ENCODE measurements at regions not wholly inside any gene's neighbourhood (a gene's known extent, or its start where the extent isn't known, plus 50 kb on each side); places are given as distances from the start of the nearest gene placed in this dataset.

GRCh38 chr15:101590785-101591184, 61.4 kb downstream of the TM2D3 start:
- no peak for DNase-seq (ENCODE audit: low read depth)

DNA sequence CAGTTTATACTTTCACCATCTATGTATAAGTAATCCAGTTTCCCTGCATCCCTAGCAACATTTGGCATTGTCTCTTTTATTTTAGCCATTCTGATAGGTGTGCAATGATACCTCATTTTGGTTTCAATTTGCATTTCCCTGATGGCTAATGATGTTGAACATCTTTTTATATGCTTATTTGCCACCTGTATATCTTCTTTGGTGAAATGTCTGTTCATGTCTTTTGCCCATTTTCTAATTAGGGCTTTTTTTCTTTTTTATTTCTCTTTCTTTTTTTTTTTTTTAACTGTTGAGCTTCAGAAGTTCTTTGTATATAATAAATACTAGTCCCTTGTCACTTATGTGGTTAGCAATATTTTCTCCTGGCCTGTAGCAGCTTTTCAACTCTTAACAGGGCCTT, 68.9 kb downstream of the TM2D3 start:
- no peak for DNase-seq (ENCODE audit: low read depth)

GRCh38 chr15:101580431-101580830, 71.8 kb downstream of the TM2D3 start:
- no peak for DNase-seq (ENCODE audit: low read depth)

DNA sequence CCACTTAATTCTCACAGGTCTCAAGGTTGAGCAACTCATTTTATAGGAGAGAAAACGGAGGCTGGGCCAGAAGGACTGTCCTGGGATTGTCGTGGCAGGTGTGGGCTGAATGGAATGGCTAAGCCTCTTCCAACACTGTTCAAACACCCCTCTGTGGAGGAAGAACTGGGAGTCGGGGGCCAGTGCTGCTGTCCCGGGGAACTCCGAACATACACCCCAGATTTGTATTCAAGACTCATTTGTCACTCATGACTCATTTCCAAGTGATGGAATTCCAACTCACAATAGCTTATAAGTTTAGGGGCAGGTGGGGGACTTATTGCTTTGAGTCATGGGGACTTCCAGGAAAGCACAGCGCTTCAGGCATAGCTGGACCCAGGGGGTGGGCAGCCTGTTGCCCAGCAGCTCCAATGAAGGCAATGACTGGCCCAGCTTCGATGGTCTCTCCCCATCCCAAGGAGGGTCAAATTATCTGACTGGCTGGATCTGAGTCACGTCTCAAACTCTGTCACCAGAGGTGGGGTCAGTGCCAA, 72.5 kb downstream of the TM2D3 start:
- DNase-seq (ENCODE audit: low read depth) = peak; percentile 63

- DNase-seq (ENCODE audit: low read depth) = no peak
Measured at GRCh38 chr15:101578443-101578894, 73.7 kb downstream of the TM2D3 start.

DNA sequence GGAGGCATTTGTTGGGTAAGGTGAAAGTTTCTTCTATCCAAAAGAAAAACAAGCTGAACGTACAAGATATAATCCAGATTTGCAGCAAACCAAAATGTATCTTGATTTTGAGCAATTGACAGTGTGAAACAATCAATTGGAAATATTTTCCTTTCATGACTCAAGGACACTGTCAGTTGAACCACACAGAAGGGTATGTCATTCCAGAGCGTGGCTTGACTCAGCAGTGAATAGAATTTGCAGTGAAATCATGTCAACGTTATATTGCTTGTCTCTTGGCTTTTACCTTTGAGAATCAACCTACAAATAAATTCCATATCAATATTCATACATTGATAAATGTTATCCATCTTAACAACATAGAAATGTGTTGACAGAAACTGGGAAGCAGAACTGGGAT, 78.2 kb downstream of the TM2D3 start:
- DNase-seq (ENCODE audit: low read depth) = no peak

- peak; percentile 38 for DNase-seq (ENCODE audit: low read depth)
Measured at GRCh38 chr15:101570241-101570640, 80.7 kb upstream of the PCSK6 start.

DNA sequence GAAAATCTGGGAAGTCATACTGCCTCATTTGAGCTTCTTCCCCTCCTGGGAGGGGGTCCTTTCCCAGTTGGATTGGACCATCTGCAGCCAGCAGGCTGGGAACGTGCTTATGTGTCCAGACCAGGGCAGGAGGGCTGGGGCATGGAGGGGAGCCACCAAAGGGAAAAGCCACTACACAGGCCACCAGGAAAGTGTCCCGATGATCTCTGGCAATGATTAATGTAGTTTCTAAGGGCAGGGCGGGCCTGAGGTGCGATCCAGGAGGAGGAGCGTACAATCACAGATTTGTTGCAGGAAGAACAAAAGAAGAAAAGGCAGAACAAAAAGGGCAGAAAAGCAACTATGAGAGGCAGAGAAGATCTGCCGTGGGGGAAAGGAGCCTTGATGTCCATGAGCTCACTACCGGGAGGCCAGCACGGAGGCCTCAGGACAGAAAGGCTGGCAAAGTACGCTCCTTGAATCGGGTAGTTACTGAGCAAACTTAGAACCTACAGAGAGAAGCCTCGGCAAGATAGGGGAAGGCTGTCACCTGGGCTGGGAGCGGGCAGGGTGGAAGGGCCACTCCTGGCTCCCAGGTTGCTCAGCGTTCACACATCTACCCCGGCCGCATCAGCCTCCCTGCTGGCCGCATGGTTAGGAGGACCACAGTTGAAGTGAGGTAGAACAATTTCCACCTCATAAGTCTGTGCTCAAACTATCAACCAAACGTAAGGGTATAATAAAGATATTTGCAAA, 79.5 kb upstream of the PCSK6 start:
- no peak for DNase-seq (ENCODE audit: low read depth)

GRCh38 chr15:101568309-101568708, 78.8 kb upstream of the PCSK6 start:
- peak; percentile 27 for DNase-seq (ENCODE audit: low read depth)

- DNase-seq (ENCODE audit: low read depth) = no peak
Measured at GRCh38 chr15:101566748-101567488, 77.4 kb upstream of the PCSK6 start.

DNA sequence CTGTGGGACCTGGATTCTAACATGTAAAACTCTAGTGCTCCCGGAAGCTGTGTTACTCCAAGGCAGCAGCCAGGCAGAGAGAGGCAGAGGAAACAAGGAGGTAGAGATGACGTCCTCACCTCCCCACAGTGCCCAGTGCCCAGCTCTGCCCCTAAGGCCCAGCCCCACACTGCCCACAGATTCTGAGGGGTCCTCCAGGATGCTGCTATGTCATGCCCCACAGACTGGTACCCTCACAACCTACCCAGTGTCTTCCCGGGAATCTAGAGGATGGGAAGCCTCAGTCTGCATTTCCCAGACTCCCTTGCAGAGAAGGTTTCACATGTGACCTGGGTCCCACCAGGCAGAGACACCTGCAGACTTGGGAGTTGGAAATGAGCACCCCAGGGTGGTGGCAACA, 75.9 kb upstream of the PCSK6 start:
- no peak for DNase-seq (ENCODE audit: low read depth)

- no peak for DNase-seq (ENCODE audit: low read depth)
Measured at GRCh38 chr15:101563176-101563796, 73.8 kb upstream of the PCSK6 start.

GRCh38 chr15:101562428-101563059, 73.0 kb upstream of the PCSK6 start:
- DNase-seq (ENCODE audit: low read depth) = no peak

DNA sequence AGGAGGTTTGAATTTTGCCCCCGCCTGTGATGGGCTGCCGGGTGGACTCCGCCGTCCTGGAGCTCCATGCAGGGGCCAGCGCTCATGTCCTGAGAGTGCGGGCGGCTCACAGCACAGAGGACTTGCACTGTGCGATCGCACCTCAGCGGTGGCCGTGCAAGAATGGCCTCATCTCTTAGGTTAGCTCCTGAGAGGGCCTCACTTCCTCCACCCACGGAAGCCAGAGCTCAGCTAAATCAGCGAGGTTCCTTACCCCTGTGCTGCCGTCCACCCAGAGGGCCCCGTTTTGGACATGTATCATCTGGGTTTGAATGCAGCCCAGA, 72.0 kb upstream of the PCSK6 start:
- no peak for DNase-seq (ENCODE audit: low read depth)

GRCh38 chr15:101560722-101561583, 71.4 kb upstream of the PCSK6 start:
- no peak for DNase-seq (ENCODE audit: low read depth)

- no peak for DNase-seq (ENCODE audit: low read depth)
Measured at GRCh38 chr15:101559952-101560351, 70.4 kb upstream of the PCSK6 start.

DNA sequence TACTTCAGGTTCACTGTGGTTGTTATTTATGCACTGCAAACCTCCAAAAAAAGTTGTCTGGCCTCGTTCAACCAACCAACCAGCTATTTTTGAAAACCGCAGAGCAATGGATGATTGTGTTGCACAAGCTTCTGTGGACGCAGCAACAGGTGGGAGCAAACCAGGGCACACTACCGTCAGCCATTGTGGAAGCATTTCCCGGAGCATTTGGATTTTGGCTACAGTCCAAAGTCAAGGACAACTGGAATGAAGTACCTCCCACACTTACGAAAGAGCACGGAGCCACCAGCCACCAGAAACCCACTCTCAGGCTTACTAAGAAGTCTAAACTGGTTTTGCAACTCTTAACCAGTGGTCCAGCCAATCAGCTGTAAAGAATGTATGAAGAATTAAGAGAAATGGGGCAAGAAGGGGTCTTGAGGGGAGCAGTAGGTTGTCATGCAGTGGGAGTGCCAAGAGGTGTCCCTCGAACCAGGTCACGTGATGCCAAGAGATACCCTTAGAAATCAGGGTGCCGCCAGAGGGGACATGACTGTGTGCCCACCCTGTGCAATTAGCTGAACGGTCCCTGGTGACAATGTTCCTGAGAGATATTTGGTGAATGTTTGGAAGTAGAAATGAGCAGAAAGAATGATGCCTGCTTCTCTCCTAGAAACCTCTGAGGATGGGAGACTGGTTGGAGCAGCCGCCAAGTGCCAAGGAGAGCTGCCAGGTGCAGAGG, 68.9 kb upstream of the PCSK6 start:
- DNase-seq (ENCODE audit: low read depth) = peak; percentile 85

DNA sequence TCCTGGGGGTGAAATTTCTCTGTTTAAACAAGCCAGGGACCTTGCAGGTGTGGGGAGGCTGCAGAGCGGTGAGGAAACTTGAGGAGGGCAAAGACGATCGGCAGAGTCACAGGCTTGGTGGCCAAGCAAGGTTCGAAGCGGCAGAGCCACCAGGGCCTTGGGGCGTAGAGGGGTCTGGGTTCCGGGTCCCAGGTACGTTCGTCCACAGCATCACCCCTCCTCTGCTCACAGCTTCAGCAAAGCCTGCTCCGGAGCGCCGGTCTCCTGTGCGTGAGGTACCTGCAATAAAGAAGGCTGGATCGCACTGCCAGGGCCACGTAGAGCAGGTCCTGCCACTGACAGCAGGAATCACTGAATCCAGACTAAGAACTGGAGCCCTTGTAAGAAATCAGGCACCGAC, 66.8 kb upstream of the PCSK6 start:
- DNase-seq (ENCODE audit: low read depth) = no peak

GRCh38 chr15:101554115-101554915, 64.8 kb upstream of the PCSK6 start:
- no peak for DNase-seq (ENCODE audit: low read depth)

All from LHCN-M2 (cell line).